Neural crest cell (in vitro differentiated cells): ENCODE measurements at regions not wholly inside any gene's neighbourhood (a gene's known extent, or its start where the extent isn't known, plus 50 kb on each side); places are given as distances from the start of the nearest gene placed in this dataset.
"Not testable (repeated sequence)": the region's sequence is repeated elsewhere in the genome, so short reads cannot be mapped to it uniquely, and the experiment has no call there.

ENCODE experiments used
- DNase-seq: peaks from one replicate; pipeline ENCODE4 v3.0.0; 2021; ENCODE audit warnings: low read depth, mixed read lengths, low spot score
- H3K27ac Mint-ChIP-seq: one replicate; pipeline ENCODE4 v1.8.0; 2021; ENCODE audit warnings: mild to moderate bottlenecking, mixed read lengths; ENCODE audit not compliant: unreplicated experiment
- H3K27me3 Mint-ChIP-seq: 2 replicates; pipeline ENCODE4 v1.8.0; 2021; ENCODE audit warnings: low read depth, mild to moderate bottlenecking, mixed read lengths
- H3K36me3 Mint-ChIP-seq: 2 replicates; pipeline ENCODE4 v1.8.0; 2021; ENCODE audit warnings: low read depth, mild to moderate bottlenecking, mixed read lengths
- H3K4me1 Mint-ChIP-seq: 2 replicates; pipeline ENCODE4 v1.8.0; 2021; ENCODE audit warnings: mixed read lengths
- H3K4me3 Mint-ChIP-seq: one replicate; pipeline ENCODE4 v1.8.0; 2021; ENCODE audit warnings: mild to moderate bottlenecking, mixed read lengths
- H3K9me3 Mint-ChIP-seq: 2 replicates; pipeline ENCODE4 v1.8.0; 2021; ENCODE audit warnings: mixed read lengths
- TF ChIP-seq, protein P1 (sequence below): fragments of 200-600 bp; sonication (generic); conservative IDR thresholded peaks from 2 replicates; pipeline ENCODE4 v1.5.0; 2021; ENCODE audit warnings: antibody characterized with exemption, mild to moderate bottlenecking

DNA sequence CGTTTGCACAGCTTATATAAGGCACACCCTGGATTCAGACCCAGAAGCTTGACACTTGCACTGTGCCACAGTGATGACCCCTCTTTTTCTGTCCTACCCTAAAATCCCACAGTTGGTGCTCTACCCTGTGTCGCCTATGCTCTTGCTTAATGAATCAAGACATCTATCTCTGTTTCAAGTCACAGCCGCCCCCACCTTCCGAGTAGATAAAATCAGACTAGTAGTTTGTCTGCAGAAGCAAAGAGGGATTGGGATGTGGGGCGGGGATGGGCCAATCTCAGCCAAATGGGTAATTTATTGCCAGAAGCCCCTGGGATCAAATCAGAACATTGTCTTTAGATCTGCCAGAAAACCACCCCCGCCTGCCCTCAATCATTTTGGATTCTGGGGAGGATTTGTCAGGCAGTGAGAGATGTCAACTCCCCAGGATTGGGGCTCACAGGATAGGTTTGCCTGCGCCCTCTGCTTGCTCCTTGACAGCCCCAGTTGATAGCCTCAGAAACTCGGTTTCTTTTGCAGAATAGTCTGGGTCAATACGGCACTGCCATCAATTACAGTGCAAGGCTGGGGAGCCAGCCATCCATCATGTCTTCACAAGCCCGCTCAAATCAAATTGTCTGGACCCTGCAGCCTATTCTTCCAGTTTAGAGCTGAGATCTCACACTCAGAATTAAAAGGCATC, 520.8 kb downstream of the GRIN2A start:
- Mint-ChIP-seq H3K4me3 (no peak overlapping the region), H3K9me3 (no peaks in the 10 kb centered on the region), H3K36me3 (no peaks in the 10 kb centered on the region), H3K27me3 (peaks cover 12% of the 10 kb centered on the region), H3K27ac (no peak overlapping the region), H3K4me1 (no peaks in the 10 kb centered on the region)
- no peak for DNase-seq
- TF ChIP-seq, protein P1, sequence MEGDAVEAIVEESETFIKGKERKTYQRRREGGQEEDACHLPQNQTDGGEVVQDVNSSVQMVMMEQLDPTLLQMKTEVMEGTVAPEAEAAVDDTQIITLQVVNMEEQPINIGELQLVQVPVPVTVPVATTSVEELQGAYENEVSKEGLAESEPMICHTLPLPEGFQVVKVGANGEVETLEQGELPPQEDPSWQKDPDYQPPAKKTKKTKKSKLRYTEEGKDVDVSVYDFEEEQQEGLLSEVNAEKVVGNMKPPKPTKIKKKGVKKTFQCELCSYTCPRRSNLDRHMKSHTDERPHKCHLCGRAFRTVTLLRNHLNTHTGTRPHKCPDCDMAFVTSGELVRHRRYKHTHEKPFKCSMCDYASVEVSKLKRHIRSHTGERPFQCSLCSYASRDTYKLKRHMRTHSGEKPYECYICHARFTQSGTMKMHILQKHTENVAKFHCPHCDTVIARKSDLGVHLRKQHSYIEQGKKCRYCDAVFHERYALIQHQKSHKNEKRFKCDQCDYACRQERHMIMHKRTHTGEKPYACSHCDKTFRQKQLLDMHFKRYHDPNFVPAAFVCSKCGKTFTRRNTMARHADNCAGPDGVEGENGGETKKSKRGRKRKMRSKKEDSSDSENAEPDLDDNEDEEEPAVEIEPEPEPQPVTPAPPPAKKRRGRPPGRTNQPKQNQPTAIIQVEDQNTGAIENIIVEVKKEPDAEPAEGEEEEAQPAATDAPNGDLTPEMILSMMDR: no peak

DNA sequence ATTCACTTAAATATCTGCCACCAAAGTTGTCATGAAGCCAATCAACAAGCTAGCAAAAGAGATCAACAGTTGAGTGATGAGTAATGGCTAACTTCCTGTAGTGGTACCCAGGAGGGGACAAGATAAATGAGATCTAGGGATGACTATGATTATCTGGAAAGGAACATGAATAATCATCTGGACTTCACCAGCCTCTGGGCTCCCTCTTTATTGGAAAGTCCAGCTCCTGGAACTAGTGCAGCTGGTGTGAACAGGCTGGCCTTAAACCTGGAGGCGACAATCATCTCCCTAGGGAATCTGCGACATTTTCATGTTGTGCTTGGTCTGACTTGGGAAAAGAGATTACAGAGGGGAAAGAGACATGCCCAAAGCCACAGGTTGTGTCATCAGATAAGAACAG, 518.6 kb downstream of the GRIN2A start:
- Mint-ChIP-seq H3K4me3 (no peak overlapping the region), H3K9me3 (no peaks in the 10 kb centered on the region), H3K27ac (no peak overlapping the region), H3K36me3 (no peaks in the 10 kb centered on the region), H3K27me3 (peaks cover 11% of the 10 kb centered on the region), H3K4me1 (no peaks in the 10 kb centered on the region)
- TF ChIP-seq, protein P1: no peak
- DNase-seq: no peak

DNA sequence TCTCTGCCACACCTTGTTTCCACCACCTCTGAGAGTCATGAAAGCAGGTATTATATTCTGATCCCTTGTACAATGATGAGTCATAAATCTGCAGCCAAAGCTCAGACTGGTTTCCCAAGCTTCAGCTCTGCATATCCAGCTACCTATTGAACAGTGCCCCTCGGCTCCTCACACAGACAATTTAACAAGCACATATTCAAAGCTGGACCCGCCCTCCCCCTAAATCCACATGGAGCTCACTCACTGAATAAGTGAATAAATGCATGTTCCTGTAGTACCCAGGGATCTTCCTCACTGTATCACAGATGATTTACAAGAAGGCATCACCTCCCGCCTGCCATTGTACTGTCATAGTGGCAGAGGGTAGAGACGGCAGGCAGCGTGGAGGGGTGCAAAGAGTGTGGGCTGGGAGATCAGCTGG, 516.4 kb downstream of the GRIN2A start:
- no peak overlapping the region for H3K4me3 Mint-ChIP-seq
- H3K27ac Mint-ChIP-seq: no peak overlapping the region
- TF ChIP-seq, protein P1: no peak
- no peaks in the 10 kb centered on the region for H3K36me3 Mint-ChIP-seq
- no peaks in the 10 kb centered on the region for H3K9me3 Mint-ChIP-seq
- peaks cover 11% of the 10 kb centered on the region for H3K27me3 Mint-ChIP-seq
- DNase-seq: no peak
- no peaks in the 10 kb centered on the region for H3K4me1 Mint-ChIP-seq

DNA sequence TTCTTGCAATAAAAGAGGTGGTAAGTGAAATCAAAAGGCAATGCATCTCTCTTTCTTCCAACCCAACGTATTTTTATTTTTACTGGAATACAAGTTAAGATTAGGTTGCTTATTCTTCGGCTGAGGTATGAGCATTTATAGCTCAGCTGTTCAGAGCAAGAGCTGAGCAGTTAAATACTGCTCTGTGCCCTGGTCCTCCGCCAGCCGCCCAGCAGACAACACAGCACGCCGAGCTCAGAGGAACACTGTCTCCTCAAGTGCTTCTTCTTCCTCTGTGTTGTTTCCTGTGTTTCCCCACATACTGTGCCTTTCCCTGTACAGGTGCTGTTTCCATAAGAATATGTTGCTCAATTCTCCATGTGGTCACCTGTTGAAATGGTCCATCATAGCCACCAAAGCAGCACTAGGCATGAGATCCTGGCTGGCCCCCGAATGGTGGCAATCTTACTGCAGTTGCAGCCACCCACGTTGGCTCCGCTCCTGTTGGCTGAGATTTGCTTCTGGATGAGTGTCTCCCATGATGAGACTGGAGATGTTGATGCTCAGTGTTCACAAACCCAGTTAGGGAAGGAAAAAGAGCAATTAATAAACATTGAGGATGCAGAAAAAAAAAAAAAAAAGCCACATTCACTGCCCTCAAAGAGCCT, 515.3 kb downstream of the GRIN2A start:
- H3K36me3 Mint-ChIP-seq: no peaks in the 10 kb centered on the region
- DNase-seq: no peak
- TF ChIP-seq, protein P1: no peak
- H3K9me3 Mint-ChIP-seq: no peaks in the 10 kb centered on the region
- H3K4me3 Mint-ChIP-seq: no peak overlapping the region
- H3K27ac Mint-ChIP-seq: no peak overlapping the region
- peaks cover 11% of the 10 kb centered on the region for H3K27me3 Mint-ChIP-seq
- no peaks in the 10 kb centered on the region for H3K4me1 Mint-ChIP-seq

DNA sequence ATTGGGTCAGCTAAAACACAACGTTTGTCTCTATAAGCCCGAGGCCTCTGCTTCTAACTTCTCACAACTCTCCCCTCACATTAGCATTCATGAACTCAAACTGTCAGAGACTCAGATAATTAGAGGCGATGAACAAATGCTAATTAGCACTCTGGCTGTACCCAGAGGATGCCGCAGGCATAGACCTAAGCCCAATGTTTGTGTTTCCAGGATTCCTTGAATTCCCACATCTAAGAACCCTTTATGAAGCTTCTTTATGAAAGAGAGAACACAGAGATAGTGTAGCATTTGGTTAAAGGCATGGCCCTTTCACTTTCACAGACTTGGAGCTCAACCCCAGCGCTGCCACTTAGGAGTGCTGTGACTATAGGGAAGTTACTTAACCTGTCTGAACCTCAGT, 512.2 kb downstream of the GRIN2A start:
- Mint-ChIP-seq H3K4me3 (no peak overlapping the region), H3K4me1 (no peaks in the 10 kb centered on the region), H3K27ac (no peak overlapping the region), H3K9me3 (no peaks in the 10 kb centered on the region), H3K27me3 (peaks cover 14% of the 10 kb centered on the region), H3K36me3 (no peaks in the 10 kb centered on the region)
- no peak for DNase-seq
- TF ChIP-seq, protein P1: no peak

DNA sequence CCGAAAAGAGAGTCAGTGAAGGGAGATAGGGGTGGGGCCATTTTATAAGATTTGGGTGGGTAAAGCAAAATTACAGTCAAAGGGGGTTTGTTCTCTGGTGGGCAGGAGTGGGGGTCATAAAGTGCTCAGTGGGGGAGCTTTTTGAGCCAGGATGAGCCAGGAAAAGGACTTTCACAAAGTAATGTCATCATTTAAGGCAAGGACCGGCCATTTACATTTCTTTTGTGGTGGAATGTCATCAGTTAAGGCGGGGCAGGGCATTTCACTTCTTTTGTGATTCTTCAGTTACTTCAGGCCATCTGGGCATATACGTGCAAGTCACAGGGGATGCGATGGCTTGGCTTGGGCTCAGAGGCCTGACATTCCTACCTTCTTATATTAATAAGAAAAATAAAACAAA, 511.6 kb downstream of the GRIN2A start:
- not testable (repeated sequence) for H3K36me3 Mint-ChIP-seq, H3K9me3 Mint-ChIP-seq, H3K4me1 Mint-ChIP-seq

DNA sequence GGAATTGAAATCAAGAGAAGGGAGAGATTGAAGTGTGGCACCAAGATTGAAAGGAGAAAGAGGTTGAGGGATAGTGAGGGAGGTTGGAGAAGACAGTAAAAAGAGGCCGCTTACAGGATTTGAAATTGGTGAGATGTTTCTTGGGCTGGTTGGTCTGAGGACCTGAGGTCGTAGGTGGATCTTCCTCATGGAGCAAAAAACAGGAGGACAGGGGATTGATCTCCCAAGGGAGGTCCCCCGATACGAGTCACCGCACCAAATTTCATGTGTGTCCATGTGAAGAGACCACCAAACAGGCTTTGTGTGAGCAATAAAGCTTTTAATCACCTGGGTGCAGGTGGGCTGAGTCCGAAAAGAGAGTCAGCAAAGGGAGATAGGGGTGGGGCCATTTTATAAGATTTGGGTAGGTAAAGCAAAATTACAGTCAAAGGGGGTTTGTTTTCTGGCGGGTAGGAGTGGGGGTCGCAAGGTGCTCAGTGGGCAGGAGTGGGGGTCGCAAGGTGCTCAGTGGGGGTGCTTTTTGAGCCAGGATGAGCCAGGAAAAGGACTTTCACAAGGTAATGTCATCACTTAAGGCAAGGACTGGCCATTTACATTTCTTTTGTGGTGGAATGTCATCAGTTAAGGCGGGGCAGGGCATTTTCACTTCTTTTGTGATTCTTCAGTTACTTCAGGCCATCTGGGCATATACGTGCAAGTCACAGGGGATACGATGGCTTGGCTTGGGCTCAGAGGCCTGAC, 505.5 kb downstream of the GRIN2A start:
- not testable (repeated sequence) for H3K9me3 Mint-ChIP-seq, DNase-seq, H3K4me3 Mint-ChIP-seq, H3K36me3 Mint-ChIP-seq, H3K27ac Mint-ChIP-seq
- Mint-ChIP-seq H3K27me3 (peaks cover 59% of the 10 kb centered on the region), H3K4me1 (peaks cover 12% of the 10 kb centered on the region)

More for the DNA sequence above, 511.6 kb downstream of the GRIN2A start:
- not testable (repeated sequence) for H3K27ac Mint-ChIP-seq, H3K4me3 Mint-ChIP-seq, DNase-seq
- H3K27me3 Mint-ChIP-seq: peaks cover 20% of the 10 kb centered on the region
